Loucy (cell line): ENCODE measurements at regions not wholly inside any gene's neighbourhood (a gene's known extent, or its start where the extent isn't known, plus 50 kb on each side); places are given as distances from the start of the nearest gene placed in this dataset.

Source experiments
- H2AFZ ChIP-seq: fragments of 200-600 bp; sonication (generic); 2 replicates; pipeline ENCODE4 v1.6.0; 2016; ENCODE audit warnings: antibody characterized with exemption, mild to moderate bottlenecking, low read length, moderate library complexity
- H3F3A ChIP-seq: fragments of 200-600 bp; 2 replicates; pipeline ENCODE4 v1.6.0; 2016; ENCODE audit warnings: antibody characterized with exemption, low read depth, mild to moderate bottlenecking
- H3K27me3 ChIP-seq: fragments of 200-600 bp; sonication (generic); 2 replicates; pipeline ENCODE4 v1.6.1; 2014; ENCODE audit warnings: low read length, mild to moderate bottlenecking; ENCODE audit not compliant: insufficient read depth, poor library complexity, severe bottlenecking
- H3K36me3 ChIP-seq: fragments of 200-600 bp; sonication (generic); 2 replicates; pipeline ENCODE4 v1.6.1; 2016; ENCODE audit warnings: low read length; ENCODE audit not compliant: insufficient read depth
- H3K4me1 ChIP-seq: fragments of 200-600 bp; sonication (generic); 2 replicates; pipeline ENCODE4 v1.5.1; 2014; ENCODE audit warnings: low read length, mild to moderate bottlenecking; ENCODE audit not compliant: insufficient read depth, poor library complexity, severe bottlenecking
- H3K4me2 ChIP-seq: fragments of 200-600 bp; sonication (generic); 2 replicates; pipeline ENCODE4 v1.6.0; 2014; ENCODE audit warnings: antibody characterized with exemption, low read length, low read depth, mild to moderate bottlenecking; ENCODE audit not compliant: poor library complexity, severe bottlenecking
- H3K4me3 ChIP-seq: fragments of 200-600 bp; sonication (generic); 2 replicates; pipeline ENCODE4 v1.5.1; 2014; ENCODE audit warnings: low read length, mild to moderate bottlenecking, mixed read lengths; ENCODE audit not compliant: poor library complexity, severe bottlenecking
- H3K79me2 ChIP-seq: fragments of 200-600 bp; sonication (generic); 2 replicates; pipeline ENCODE4 v1.6.1; 2014; ENCODE audit warnings: low read length; ENCODE audit not compliant: insufficient read depth
- H3K9ac ChIP-seq: fragments of 200-600 bp; sonication (generic); 2 replicates; pipeline ENCODE4 v1.6.0; 2014; ENCODE audit warnings: mild to moderate bottlenecking, low read depth, low read length, moderate library complexity; ENCODE audit not compliant: poor library complexity, severe bottlenecking
- H3K9me2 ChIP-seq: fragments of 200-600 bp; sonication (generic); replicated peaks from 2 replicates; pipeline ENCODE4 v1.6.1; 2016; ENCODE audit warnings: low read depth, low read length, mixed read lengths
- H3K9me3 ChIP-seq: fragments of 200-600 bp; sonication (generic); 2 replicates; pipeline ENCODE4 v1.6.1; 2014; ENCODE audit warnings: mild to moderate bottlenecking, antibody characterized with exemption, low read length, low read depth; ENCODE audit not compliant: insufficient read depth
- H4K20me1 ChIP-seq: fragments of 200-600 bp; sonication (generic); 2 replicates; pipeline ENCODE4 v1.6.0; 2014; ENCODE audit warnings: antibody characterized with exemption, low read length, mild to moderate bottlenecking; ENCODE audit not compliant: insufficient read depth, poor library complexity, severe bottlenecking
- CTCF ChIP-seq: fragments of 200-600 bp; sonication (generic); conservative IDR thresholded peaks from 2 replicates; pipeline ENCODE4 v1.5.1; 2014; ENCODE audit warnings: mild to moderate bottlenecking, antibody characterized with exemption, low read length
- EZH2phosphoT487 ChIP-seq: fragments of 200-600 bp; IDR thresholded peaks from 2 replicates; pipeline ENCODE4 v1.6.1; 2018; ENCODE audit warnings: antibody characterized with exemption, mild to moderate bottlenecking, moderate library complexity, borderline replicate concordance

- Histone ChIP-seq H3K79me2 (no peaks in the 10 kb centered on the region), H3K36me3 (no peaks in the 10 kb centered on the region), H3K27me3 (no peaks in the 10 kb centered on the region), H3K9me2 (no peaks in the 10 kb centered on the region), H2AFZ (no peak overlapping the region), H3K4me2 (no peak overlapping the region), H3K9me3 (no peaks in the 10 kb centered on the region), H3K9ac (no peak overlapping the region), H3F3A (no peaks in the 10 kb centered on the region), H3K4me3 (no peak overlapping the region), H3K4me1 (no peaks in the 10 kb centered on the region), H4K20me1 (no peaks in the 10 kb centered on the region)
- TF ChIP-seq CTCF, result no peak
- TF ChIP-seq EZH2phosphoT487, result no peak
Measured at GRCh38 chr13:40464337-40465014, 202.0 kb downstream of the FOXO1 start.

GRCh38 chr13:40465015-40465390 lies 201.4 kb downstream of the FOXO1 start:
- Histone ChIP-seq H2AFZ (no peak overlapping the region), H3K4me2 (no peak overlapping the region), H3K9ac (no peak overlapping the region)

GRCh38 chr13:40466272-40466671 lies 200.2 kb downstream of the FOXO1 start:
- H2AFZ ChIP-seq, result no peak overlapping the region

More at GRCh38 chr13:40465015-40465390, 201.4 kb downstream of the FOXO1 start:
- no peaks in the 10 kb centered on the region for H3F3A ChIP-seq
- no peaks in the 10 kb centered on the region for H3K9me3 ChIP-seq
- H3K27me3 ChIP-seq, result no peaks in the 10 kb centered on the region
- TF ChIP-seq CTCF, result no peak
- no peak for TF ChIP-seq EZH2phosphoT487
- H3K4me3 ChIP-seq, result no peak overlapping the region
- H3K4me1 ChIP-seq, result no peaks in the 10 kb centered on the region
- no peaks in the 10 kb centered on the region for H3K79me2 ChIP-seq
- no peaks in the 10 kb centered on the region for H3K9me2 ChIP-seq
- no peaks in the 10 kb centered on the region for H4K20me1 ChIP-seq
- no peaks in the 10 kb centered on the region for H3K36me3 ChIP-seq

More at GRCh38 chr13:40466272-40466671, 200.2 kb downstream of the FOXO1 start:
- no peaks in the 10 kb centered on the region for H3K9me2 ChIP-seq
- no peaks in the 10 kb centered on the region for H3F3A ChIP-seq
- H3K9ac ChIP-seq, result no peak overlapping the region
- H3K4me1 ChIP-seq, result no peaks in the 10 kb centered on the region
- TF ChIP-seq CTCF (no peak), EZH2phosphoT487 (no peak)
- no peak overlapping the region for H3K4me2 ChIP-seq
- no peak overlapping the region for H3K4me3 ChIP-seq
- no peaks in the 10 kb centered on the region for H3K79me2 ChIP-seq
- H3K9me3 ChIP-seq, result no peaks in the 10 kb centered on the region
- H3K27me3 ChIP-seq, result no peaks in the 10 kb centered on the region
- no peaks in the 10 kb centered on the region for H3K36me3 ChIP-seq
- no peaks in the 10 kb centered on the region for H4K20me1 ChIP-seq
